WERI-Rb-1 (cell line): ENCODE measurements at regions not wholly inside any gene's neighbourhood (a gene's known extent, or its start where the extent isn't known, plus 50 kb on each side); places are given as distances from the start of the nearest gene placed in this dataset.

Experiments used
- DNase-seq: peaks from one replicate; pipeline ENCODE4 v3.0.0-alpha.2; 2020
- H3K27ac ChIP-seq: fragments of 250-450 bp; sonication (Bioruptor Pico); 2 replicates; pipeline ENCODE4 v1.5.1; 2020; ENCODE audit warnings: mild to moderate bottlenecking, moderate library complexity
- H3K27me3 ChIP-seq: fragments of 250-450 bp; sonication (Bioruptor Pico); 2 replicates; pipeline ENCODE4 v1.5.1; 2021; ENCODE audit warnings: mild to moderate bottlenecking, low read depth, moderate library complexity; ENCODE audit not compliant: insufficient read depth, severe bottlenecking
- H3K36me3 ChIP-seq: fragments of 250-450 bp; sonication (Bioruptor Pico); 2 replicates; pipeline ENCODE4 v1.5.1; 2020; ENCODE audit warnings: mild to moderate bottlenecking, moderate library complexity
- H3K4me3 ChIP-seq: 2 replicates; pipeline ENCODE4 v1.5.1; 2011; ENCODE audit warnings: low read depth, mild to moderate bottlenecking, control low read depth, low read length
- H3K9me3 ChIP-seq: fragments of 250-450 bp; sonication (Bioruptor Pico); 2 replicates; pipeline ENCODE4 v1.5.1; 2021; ENCODE audit warnings: mild to moderate bottlenecking, moderate library complexity; ENCODE audit not compliant: severe bottlenecking
- TF ChIP-seq, protein P1 (sequence below): IDR thresholded peaks from 2 replicates; pipeline ENCODE4 v1.5.1; 2011; ENCODE audit warnings: low read depth, mild to moderate bottlenecking, control low read depth, inconsistent platforms, low read length

DNA sequence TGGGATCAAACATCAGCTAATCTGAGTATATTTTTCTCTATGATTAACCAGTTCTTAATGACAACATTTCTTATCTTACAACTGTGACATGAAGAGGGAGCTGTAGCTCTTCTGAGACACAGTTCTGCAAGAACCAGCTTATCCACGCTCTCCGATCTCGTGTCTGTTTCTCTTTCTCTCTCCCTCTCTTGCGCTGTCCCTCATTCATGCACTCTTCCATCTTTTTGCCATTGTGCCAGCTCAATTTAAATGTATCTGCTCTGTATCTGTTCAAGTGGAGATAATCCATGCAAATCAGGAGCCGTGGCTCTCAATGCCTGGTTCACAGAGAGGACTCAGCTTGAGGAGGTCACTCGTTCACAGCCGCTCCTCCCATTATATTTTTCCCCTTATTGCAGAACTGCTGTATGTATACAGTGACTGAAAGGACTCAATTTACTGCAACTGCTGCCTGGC is 494.7 kb upstream of the ADGRL2 start:
- no peaks in the 10 kb centered on the region for H3K36me3 ChIP-seq
- peak overlapping the region; percentile 70 for H3K4me3 ChIP-seq
- H3K9me3 ChIP-seq: no peaks in the 10 kb centered on the region
- TF ChIP-seq, protein P1, sequence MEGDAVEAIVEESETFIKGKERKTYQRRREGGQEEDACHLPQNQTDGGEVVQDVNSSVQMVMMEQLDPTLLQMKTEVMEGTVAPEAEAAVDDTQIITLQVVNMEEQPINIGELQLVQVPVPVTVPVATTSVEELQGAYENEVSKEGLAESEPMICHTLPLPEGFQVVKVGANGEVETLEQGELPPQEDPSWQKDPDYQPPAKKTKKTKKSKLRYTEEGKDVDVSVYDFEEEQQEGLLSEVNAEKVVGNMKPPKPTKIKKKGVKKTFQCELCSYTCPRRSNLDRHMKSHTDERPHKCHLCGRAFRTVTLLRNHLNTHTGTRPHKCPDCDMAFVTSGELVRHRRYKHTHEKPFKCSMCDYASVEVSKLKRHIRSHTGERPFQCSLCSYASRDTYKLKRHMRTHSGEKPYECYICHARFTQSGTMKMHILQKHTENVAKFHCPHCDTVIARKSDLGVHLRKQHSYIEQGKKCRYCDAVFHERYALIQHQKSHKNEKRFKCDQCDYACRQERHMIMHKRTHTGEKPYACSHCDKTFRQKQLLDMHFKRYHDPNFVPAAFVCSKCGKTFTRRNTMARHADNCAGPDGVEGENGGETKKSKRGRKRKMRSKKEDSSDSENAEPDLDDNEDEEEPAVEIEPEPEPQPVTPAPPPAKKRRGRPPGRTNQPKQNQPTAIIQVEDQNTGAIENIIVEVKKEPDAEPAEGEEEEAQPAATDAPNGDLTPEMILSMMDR: peak; percentile 54; the same call in 1 of the 2 replicates
- H3K27ac ChIP-seq: peak overlapping the region; percentile 49
- peak; percentile 44 for DNase-seq
- H3K27me3 ChIP-seq: no peaks in the 10 kb centered on the region

DNA sequence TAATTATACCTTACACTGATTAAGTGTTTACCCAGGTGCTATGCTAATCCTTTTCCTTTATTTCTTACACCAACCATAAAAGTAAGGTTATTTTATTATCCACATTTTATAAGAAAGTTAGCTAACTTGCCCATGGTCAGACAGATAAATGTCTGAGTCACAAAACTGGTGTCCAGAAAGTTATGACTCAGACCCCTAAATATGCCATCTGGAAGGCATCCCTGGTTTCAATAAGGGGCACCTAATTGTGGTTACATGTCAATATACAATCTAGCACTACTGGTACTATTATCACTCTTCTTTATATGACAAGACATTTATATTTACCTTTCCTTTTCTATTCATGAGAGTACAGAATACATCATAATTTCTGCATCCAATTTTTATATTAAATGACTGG is 496.5 kb upstream of the ADGRL2 start:
- DNase-seq: no peak
- TF ChIP-seq, protein P1: no peak
- no peaks in the 10 kb centered on the region for H3K36me3 ChIP-seq
- H3K4me3 ChIP-seq: no peak overlapping the region
- no peaks in the 10 kb centered on the region for H3K9me3 ChIP-seq
- H3K27ac ChIP-seq: no peak overlapping the region
- no peaks in the 10 kb centered on the region for H3K27me3 ChIP-seq

DNA sequence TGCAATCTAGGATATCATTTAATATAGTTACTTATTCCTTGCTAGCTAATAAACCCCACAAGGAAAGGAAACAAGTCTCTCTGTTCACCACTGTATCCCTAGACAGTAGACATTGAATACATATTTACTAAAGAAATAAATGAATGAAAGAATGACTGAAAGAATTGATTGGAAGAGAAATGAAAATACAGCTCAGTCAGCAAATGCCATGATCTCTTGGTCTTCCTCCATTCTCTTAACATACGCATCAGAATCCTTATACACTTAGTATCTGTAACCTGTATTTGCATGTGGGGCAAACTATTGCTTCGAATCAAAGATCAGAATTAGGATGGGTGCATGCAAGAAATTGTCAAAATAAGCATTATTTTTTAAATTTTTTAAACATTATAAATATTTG is 500.8 kb upstream of the ADGRL2 start:
- no peak overlapping the region for H3K27ac ChIP-seq
- TF ChIP-seq, protein P1: no peak
- H3K9me3 ChIP-seq: no peaks in the 10 kb centered on the region
- no peak overlapping the region for H3K4me3 ChIP-seq
- DNase-seq: no peak
- no peaks in the 10 kb centered on the region for H3K27me3 ChIP-seq
- H3K36me3 ChIP-seq: no peaks in the 10 kb centered on the region

DNA sequence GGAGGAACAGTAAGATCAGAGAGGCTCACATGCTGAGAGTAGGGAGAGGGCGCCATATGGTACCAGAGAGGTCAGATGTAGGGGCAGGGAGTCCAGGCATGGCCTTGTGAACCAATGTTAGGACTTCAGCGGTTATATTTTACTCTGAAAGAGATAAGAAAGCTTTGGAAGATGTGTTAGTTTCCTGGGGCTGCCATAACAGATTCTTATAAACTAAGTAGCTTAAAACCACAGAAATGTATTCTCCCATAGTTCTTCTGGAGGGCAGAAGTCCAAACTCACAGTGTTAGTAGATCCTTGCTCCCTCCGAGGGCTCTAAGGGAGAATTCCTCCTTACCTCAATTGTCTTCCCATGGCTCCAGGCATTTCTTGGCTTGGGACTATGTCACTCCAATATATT is 502.5 kb upstream of the ADGRL2 start:
- H3K4me3 ChIP-seq: no peak overlapping the region
- no peak overlapping the region for H3K27ac ChIP-seq
- H3K27me3 ChIP-seq: no peaks in the 10 kb centered on the region
- TF ChIP-seq, protein P1: no peak
- H3K36me3 ChIP-seq: no peaks in the 10 kb centered on the region
- no peaks in the 10 kb centered on the region for H3K9me3 ChIP-seq
- DNase-seq: no peak

DNA sequence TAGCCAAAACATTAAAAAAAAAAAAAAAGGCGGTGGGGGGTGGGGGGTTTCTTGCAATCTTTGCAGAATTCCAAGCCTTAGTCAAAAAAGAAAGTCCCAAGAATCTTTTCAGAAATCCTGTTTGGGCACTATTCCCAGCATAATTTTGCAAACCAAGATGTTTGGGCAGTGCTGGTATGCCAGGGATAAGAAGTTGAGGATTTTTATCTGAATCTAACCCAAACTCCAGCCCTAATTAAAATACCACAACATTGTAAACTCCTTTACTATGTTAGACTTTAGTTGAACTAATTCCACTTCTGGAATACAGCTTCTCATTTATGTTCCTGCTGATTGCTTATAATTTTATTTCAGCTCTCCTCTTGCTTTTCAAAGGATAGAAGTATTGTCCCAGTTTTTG is 504.1 kb upstream of the ADGRL2 start:
- Histone ChIP-seq H3K36me3 (no peaks in the 10 kb centered on the region), H3K4me3 (no peak overlapping the region), H3K27ac (no peak overlapping the region), H3K27me3 (no peaks in the 10 kb centered on the region), H3K9me3 (no peaks in the 10 kb centered on the region)
- TF ChIP-seq, protein P1: no peak
- no peak for DNase-seq

DNA sequence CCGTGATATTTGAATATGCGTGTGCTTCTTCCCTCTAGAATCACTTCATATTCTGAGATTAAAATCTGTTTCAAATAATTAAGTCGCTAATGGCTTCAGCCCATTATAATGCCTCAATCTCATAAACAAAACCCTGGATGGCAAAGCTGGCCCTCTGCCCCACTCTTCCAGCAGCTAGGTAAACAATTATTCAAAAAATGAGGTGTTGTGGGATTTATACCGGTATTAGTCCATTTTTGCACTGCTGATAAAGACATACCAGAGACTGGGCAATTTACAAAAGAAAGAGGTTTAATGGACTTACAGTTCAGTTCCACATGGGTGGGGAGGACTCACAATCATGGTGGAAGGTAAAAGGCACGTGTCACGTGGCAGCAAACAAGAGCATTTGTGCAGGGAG is 510.4 kb upstream of the ADGRL2 start:
- Histone ChIP-seq H3K27me3 (no peaks in the 10 kb centered on the region), H3K4me3 (no peak overlapping the region), H3K36me3 (no peaks in the 10 kb centered on the region), H3K9me3 (no peaks in the 10 kb centered on the region), H3K27ac (no peak overlapping the region)
- TF ChIP-seq, protein P1: no peak
- no peak for DNase-seq
